Ishikawa (cell line): ENCODE measurements at regions not wholly inside any gene's neighbourhood (a gene's known extent, or its start where the extent isn't known, plus 50 kb on each side); places are given as distances from the start of the nearest gene placed in this dataset.

Experiments
- EP300 ChIP-seq: IDR thresholded peaks from 2 replicates; pipeline ENCODE4 v1.6.1; 2012; ENCODE audit warnings: borderline replicate concordance
- NFIC ChIP-seq: IDR thresholded peaks from 2 replicates; pipeline ENCODE4 v1.6.1; 2012
- RAD21 ChIP-seq: IDR thresholded peaks from 2 replicates; pipeline ENCODE4 v1.6.1; 2012; ENCODE audit warnings: low read depth
- TAF1 ChIP-seq: IDR thresholded peaks from 2 replicates; pipeline ENCODE4 v1.6.1; 2012; ENCODE audit warnings: low read depth, mild to moderate bottlenecking
- TF ChIP-seq, protein P1 (sequence below): IDR thresholded peaks from 2 replicates; pipeline ENCODE4 v1.6.1; 2012; ENCODE audit warnings: low read depth, mild to moderate bottlenecking

DNA sequence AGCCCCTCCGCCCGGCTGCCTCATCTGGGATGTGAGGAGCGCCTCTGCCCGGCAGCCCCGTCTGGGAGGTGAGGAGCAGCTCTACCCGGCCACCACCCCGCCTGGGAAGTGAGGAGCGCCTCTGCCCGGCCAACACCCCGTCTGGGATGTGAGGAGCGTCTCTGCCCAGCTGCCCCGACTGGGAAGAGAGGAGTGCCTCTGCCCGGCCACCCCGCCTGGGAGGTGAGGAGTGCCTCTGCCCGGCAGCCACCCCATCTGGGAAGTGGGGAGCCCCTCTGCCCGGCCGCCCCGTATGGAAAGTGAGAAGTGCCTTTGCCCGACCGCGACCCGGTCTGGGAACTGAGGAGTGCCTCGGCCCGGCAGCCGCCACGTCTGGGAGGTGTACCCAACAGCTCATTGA is 74.3 kb upstream of the TNIP3 start:
- TF ChIP-seq RAD21 = no peak
- no peak for TF ChIP-seq TAF1
- TF ChIP-seq EP300 = no peak
- TF ChIP-seq NFIC = no peak
- TF ChIP-seq, protein P1, sequence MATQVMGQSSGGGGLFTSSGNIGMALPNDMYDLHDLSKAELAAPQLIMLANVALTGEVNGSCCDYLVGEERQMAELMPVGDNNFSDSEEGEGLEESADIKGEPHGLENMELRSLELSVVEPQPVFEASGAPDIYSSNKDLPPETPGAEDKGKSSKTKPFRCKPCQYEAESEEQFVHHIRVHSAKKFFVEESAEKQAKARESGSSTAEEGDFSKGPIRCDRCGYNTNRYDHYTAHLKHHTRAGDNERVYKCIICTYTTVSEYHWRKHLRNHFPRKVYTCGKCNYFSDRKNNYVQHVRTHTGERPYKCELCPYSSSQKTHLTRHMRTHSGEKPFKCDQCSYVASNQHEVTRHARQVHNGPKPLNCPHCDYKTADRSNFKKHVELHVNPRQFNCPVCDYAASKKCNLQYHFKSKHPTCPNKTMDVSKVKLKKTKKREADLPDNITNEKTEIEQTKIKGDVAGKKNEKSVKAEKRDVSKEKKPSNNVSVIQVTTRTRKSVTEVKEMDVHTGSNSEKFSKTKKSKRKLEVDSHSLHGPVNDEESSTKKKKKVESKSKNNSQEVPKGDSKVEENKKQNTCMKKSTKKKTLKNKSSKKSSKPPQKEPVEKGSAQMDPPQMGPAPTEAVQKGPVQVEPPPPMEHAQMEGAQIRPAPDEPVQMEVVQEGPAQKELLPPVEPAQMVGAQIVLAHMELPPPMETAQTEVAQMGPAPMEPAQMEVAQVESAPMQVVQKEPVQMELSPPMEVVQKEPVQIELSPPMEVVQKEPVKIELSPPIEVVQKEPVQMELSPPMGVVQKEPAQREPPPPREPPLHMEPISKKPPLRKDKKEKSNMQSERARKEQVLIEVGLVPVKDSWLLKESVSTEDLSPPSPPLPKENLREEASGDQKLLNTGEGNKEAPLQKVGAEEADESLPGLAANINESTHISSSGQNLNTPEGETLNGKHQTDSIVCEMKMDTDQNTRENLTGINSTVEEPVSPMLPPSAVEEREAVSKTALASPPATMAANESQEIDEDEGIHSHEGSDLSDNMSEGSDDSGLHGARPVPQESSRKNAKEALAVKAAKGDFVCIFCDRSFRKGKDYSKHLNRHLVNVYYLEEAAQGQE = no peak
